ENCODE measurements at regions not wholly inside any gene's neighbourhood (a gene's known extent, or its start where the extent isn't known, plus 50 kb on each side); places are given as distances from the start of the nearest gene placed in this dataset.

DNA sequence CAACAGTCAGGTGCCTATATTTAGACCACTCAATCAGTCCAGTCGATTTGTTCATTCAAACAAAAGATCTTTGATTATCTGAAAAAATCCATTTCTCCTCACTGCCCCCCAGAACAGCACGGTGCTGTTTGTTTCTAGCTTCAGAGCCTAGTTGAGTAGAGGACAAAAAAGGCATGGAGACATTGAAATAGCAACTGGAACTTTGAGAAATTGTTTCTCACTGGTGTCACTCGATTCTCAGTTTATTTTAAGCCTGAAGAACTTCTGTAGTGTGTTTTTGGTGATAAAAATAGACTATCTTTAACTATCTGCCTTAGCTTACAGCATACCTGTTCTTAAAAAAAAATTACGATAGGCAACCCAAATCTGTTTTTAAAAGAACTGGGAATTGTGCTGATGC lies 67.1 kb downstream of the ARHGAP35 start:
- TF ChIP-seq CTCF (conservative IDR thresholded peaks at IDR 0.05; ENCODE audit: low read length) (no peak), EZH2phosphoT487 (IDR thresholded peaks at IDR 0.05; ENCODE audit: borderline replicate concordance) (no peak)
